Fibroblast of pulmonary artery (primary cell): ENCODE measurements at regions not wholly inside any gene's neighbourhood (a gene's known extent, or its start where the extent isn't known, plus 50 kb on each side); places are given as distances from the start of the nearest gene placed in this dataset.

Source experiments
- DNase-seq: peaks from one replicate; pipeline ENCODE4 v3.0.0-alpha.2; 2010; ENCODE audit warnings: low read depth
- H3K4me3 ChIP-seq: replicated peaks from 2 replicates; pipeline ENCODE4 v1.5.1; 2011; ENCODE audit warnings: low read depth, mild to moderate bottlenecking, control low read depth, low read length, moderate library complexity
- CTCF ChIP-seq: IDR thresholded peaks from 2 replicates; pipeline ENCODE4 v1.5.1; 2011; ENCODE audit warnings: mild to moderate bottlenecking, control low read depth, low read length, inconsistent platforms; ENCODE audit errors: missing control alignments

DNA sequence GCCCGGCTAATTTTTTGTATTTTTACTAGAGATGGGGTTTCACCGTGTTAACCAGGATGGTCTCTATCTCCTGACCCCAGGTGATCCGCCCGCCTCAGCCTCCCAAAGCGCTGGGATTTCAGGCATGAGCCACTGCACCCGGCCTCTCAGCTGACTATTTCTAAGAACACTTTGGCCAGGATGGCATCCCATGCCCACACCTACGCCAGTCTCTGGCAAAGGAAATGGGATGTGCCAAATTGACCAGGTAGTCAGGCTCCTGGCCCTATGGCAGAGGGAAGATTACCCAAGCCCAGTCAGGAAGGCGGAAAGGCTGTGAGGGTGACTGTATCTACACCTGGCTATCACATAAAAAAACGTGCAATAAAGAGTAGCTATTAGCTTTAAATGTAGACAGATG lies 94.1 kb upstream of the DUSP5 start:
- no peak overlapping the region for H3K4me3 ChIP-seq
- DNase-seq, result no peak
- TF ChIP-seq CTCF, result no peak

- no peak for TF ChIP-seq CTCF
- no peak for DNase-seq
- no peak overlapping the region for H3K4me3 ChIP-seq
Measured at GRCh38 chr10:110404413-110404812, 93.3 kb upstream of the DUSP5 start.

GRCh38 chr10:110404825-110405224 lies 92.9 kb upstream of the DUSP5 start:
- TF ChIP-seq CTCF, result no peak
- DNase-seq, result no peak

GRCh38 chr10:110405380-110405779 lies 92.3 kb upstream of the DUSP5 start:
- no peak overlapping the region for H3K4me3 ChIP-seq
- no peak for TF ChIP-seq CTCF
- no peak for DNase-seq

More at GRCh38 chr10:110404825-110405224, 92.9 kb upstream of the DUSP5 start:
- H3K4me3 ChIP-seq, result no peak overlapping the region

DNA sequence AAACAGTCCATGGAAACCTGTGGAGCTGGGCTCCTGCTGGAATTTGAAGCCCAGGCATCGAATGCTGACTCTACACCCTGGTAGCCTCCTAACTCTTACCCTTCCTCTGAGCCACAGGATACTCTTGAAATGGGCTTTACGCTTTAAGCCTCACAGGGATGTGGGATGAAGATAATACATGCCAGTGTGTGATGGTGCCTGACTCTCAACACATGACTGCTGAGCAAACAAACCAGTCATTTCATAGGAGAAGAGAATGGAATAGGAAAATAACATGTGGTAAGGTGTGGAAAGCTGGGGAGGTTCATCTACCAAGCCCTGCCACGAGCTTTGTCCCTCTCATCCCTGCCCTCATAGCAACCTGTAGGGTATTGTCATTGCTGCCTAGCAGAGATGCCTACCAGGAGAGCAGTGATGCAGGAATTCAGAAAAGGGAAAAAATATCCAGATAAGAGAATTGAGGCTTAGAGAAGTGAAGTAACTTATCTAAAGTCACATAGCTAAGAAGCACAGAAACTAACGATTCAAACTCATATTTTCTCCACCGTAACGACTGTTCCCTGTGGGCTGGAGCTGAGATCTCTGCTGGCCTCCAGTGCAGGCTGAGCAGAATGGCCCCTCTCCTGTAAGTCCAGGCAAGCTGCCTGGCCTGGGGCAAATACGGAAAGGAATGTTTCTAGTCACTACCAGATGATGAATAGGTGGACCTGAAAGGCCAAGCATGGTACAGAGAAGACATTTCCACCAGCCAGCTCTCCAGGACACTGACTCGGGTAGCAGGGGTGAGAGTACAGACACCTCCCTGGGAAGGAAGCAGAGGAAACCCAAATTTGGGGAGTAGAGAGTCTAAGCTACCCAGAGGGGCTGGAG lies 90.2 kb upstream of the DUSP5 start:
- no peak for DNase-seq
- TF ChIP-seq CTCF, result no peak
- H3K4me3 ChIP-seq, result no peak overlapping the region

DNA sequence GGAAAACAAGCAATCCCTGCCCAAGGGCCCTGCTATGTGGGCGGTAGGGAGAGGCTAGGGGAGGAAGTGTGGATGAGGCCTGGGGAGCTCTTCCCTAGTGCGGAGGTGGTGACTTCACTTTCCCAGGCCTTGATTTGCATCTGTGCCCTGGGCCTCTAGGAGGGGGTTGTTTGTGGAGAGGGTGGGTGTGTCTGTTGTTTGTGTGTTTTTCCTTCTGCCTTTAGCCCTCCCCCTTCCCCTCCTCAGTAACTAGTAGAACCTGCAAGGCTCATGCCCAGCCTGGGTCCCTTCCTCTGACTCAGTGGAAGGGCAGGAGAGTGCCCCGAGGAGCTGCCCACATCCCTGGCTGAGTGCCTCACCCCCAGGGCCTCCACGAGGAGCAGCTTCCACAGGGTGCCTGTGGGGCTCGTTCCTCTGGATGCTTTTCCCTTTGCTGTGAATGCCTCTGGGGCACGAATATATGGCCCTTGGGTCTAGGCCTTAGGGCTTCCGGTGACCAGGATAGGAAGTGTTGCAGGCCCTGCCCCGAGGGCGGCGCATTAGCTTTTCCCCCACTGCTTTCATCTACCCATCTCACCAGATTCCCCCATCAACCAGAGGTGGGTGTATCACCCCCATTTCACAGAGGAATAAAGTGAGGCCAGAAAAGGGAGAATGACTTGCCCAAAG lies 89.4 kb upstream of the DUSP5 start:
- DNase-seq, result peak; percentile 51
- H3K4me3 ChIP-seq, result no peak overlapping the region
- no peak for TF ChIP-seq CTCF
